GM12892 (cell line): ENCODE measurements at regions not wholly inside any gene's neighbourhood (a gene's known extent, or its start where the extent isn't known, plus 50 kb on each side); places are given as distances from the start of the nearest gene placed in this dataset.

Experiments used
- POLR2A ChIP-seq: IDR thresholded peaks from 2 replicates; pipeline ENCODE4 v1.6.1; 2011; ENCODE audit warnings: low read depth, low read length, control low read depth
- POLR2AphosphoS5 ChIP-seq: IDR thresholded peaks from 2 replicates; pipeline ENCODE4 v1.6.1; 2011; ENCODE audit warnings: low read depth, low read length, control low read depth
- TAF1 ChIP-seq: IDR thresholded peaks from 2 replicates; pipeline ENCODE4 v1.6.1; 2011; ENCODE audit warnings: low read depth, mild to moderate bottlenecking, control low read depth, low read length, borderline replicate concordance

DNA sequence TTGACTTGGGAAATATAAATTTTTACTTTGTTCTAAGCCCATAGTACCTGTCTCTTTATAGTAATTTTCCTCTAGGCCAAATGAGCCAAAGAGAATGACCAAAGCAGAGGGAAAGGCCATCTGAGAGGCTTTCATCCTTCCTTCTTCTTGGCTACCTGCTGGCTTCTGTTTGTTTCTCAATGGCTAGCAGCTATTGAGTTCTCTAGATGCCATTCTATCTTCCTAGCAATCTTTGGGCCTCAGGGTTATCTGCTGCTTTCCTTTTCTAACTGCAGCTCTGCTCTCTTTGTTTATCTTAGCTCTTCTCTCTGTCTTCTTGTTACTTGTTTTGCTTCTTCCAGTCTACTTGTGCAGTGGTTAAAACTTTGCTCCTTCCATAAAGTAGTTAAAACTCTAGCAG lies 601.1 kb upstream of the NRXN1 start:
- no peak for TF ChIP-seq TAF1
- TF ChIP-seq POLR2AphosphoS5 = no peak
- no peak for TF ChIP-seq POLR2A
